Osteoblast (primary cell): ENCODE measurements at regions not wholly inside any gene's neighbourhood (a gene's known extent, or its start where the extent isn't known, plus 50 kb on each side); places are given as distances from the start of the nearest gene placed in this dataset.

ENCODE experiments used
- DNase-seq: peaks from one replicate; pipeline ENCODE4 v3.0.0; 2011; ENCODE audit warnings: low spot score, mixed read lengths; ENCODE audit not compliant: insufficient read length; ENCODE audit errors: missing footprints
- H2AFZ ChIP-seq: 2 replicates; pipeline ENCODE4 v1.6.0; 2011; ENCODE audit warnings: mild to moderate bottlenecking, low read length
- H3K27ac ChIP-seq: 2 replicates; pipeline ENCODE4 v1.5.1; 2011; ENCODE audit warnings: mild to moderate bottlenecking, low read depth, low read length, moderate library complexity
- H3K27me3 ChIP-seq: 2 replicates; pipeline ENCODE4 v1.6.0; 2012; ENCODE audit warnings: mild to moderate bottlenecking, control low read depth, inconsistent platforms, low read length, moderate library complexity; ENCODE audit not compliant: insufficient read depth
- H3K36me3 ChIP-seq: 2 replicates; pipeline ENCODE4 v1.5.1; 2011; ENCODE audit warnings: mild to moderate bottlenecking, low read length, control low read depth, moderate library complexity; ENCODE audit not compliant: insufficient read depth
- H3K4me1 ChIP-seq: 2 replicates; pipeline ENCODE4 v1.5.1; 2011; ENCODE audit warnings: mild to moderate bottlenecking, low read length, control low read depth, moderate library complexity; ENCODE audit not compliant: insufficient read depth
- H3K4me2 ChIP-seq: 2 replicates; pipeline ENCODE4 v1.6.0; 2011; ENCODE audit warnings: mild to moderate bottlenecking, low read length; ENCODE audit not compliant: insufficient read depth
- H3K4me3 ChIP-seq: fragments of 200-600 bp; sonication (generic); 3 replicates; pipeline ENCODE4 v1.5.1; 2012; ENCODE audit warnings: mild to moderate bottlenecking, low read length, inconsistent platforms; ENCODE audit not compliant: insufficient read depth
- H3K79me2 ChIP-seq: 2 replicates; pipeline ENCODE4 v1.6.0; 2012; ENCODE audit warnings: mild to moderate bottlenecking, low read length, control low read depth, inconsistent platforms; ENCODE audit not compliant: insufficient read depth
- H3K9me3 ChIP-seq: 2 replicates; pipeline ENCODE4 v1.5.1; 2011; ENCODE audit warnings: low read depth, low read length, control low read depth
- H4K20me1 ChIP-seq: 2 replicates; pipeline ENCODE4 v1.6.0; 2012; ENCODE audit warnings: mild to moderate bottlenecking, low read length, control low read depth; ENCODE audit not compliant: insufficient read depth
- CTCF ChIP-seq: IDR thresholded peaks from 2 replicates; pipeline ENCODE4 v1.5.1; 2011; ENCODE audit warnings: mild to moderate bottlenecking, low read depth, low read length, moderate library complexity; ENCODE audit errors: extremely low read depth

GRCh38 chr13:85363504-85363903 is 435.7 kb downstream of the SLITRK6 start:
- Histone ChIP-seq H3K4me2 (no peak overlapping the region), H3K36me3 (no peaks in the 10 kb centered on the region), H3K9me3 (no peaks in the 10 kb centered on the region), H3K27ac (no peak overlapping the region), H3K4me3 (no peak overlapping the region), H4K20me1 (no peaks in the 10 kb centered on the region), H2AFZ (no peak overlapping the region), H3K4me1 (no peaks in the 10 kb centered on the region), H3K27me3 (no peaks in the 10 kb centered on the region), H3K79me2 (no peaks in the 10 kb centered on the region)
- TF ChIP-seq CTCF, result no peak
- DNase-seq, result no peak

- Histone ChIP-seq H3K27me3 (no peaks in the 10 kb centered on the region), H3K36me3 (no peaks in the 10 kb centered on the region), H3K27ac (no peak overlapping the region), H3K4me2 (no peak overlapping the region), H3K4me1 (no peaks in the 10 kb centered on the region), H3K79me2 (no peaks in the 10 kb centered on the region), H4K20me1 (no peaks in the 10 kb centered on the region), H2AFZ (no peak overlapping the region), H3K4me3 (no peak overlapping the region), H3K9me3 (no peaks in the 10 kb centered on the region)
- TF ChIP-seq CTCF, result no peak
- DNase-seq, result no peak
Measured at GRCh38 chr13:85362980-85363379, 436.2 kb downstream of the SLITRK6 start.

GRCh38 chr13:85347251-85347650 is 452.0 kb downstream of the SLITRK6 start:
- no peaks in the 10 kb centered on the region for H4K20me1 ChIP-seq
- H2AFZ ChIP-seq, result no peak overlapping the region
- no peak for TF ChIP-seq CTCF
- H3K36me3 ChIP-seq, result no peaks in the 10 kb centered on the region
- DNase-seq, result peak; percentile 66
- no peak overlapping the region for H3K4me2 ChIP-seq
- no peaks in the 10 kb centered on the region for H3K9me3 ChIP-seq
- H3K79me2 ChIP-seq, result no peaks in the 10 kb centered on the region
- H3K4me3 ChIP-seq, result no peak overlapping the region
- H3K4me1 ChIP-seq, result no peaks in the 10 kb centered on the region
- H3K27me3 ChIP-seq, result no peaks in the 10 kb centered on the region
- H3K27ac ChIP-seq, result no peak overlapping the region

- H4K20me1 ChIP-seq, result no peaks in the 10 kb centered on the region
- H3K4me3 ChIP-seq, result no peak overlapping the region
- no peaks in the 10 kb centered on the region for H3K79me2 ChIP-seq
- H3K4me2 ChIP-seq, result no peak overlapping the region
- TF ChIP-seq CTCF, result no peak
- no peak overlapping the region for H3K27ac ChIP-seq
- no peaks in the 10 kb centered on the region for H3K4me1 ChIP-seq
- peaks cover 5% of the 10 kb centered on the region for H3K9me3 ChIP-seq
- H3K27me3 ChIP-seq, result no peaks in the 10 kb centered on the region
- DNase-seq, result no peak
- H2AFZ ChIP-seq, result no peak overlapping the region
- H3K36me3 ChIP-seq, result no peaks in the 10 kb centered on the region
Measured at GRCh38 chr13:85334187-85334586, 465.0 kb downstream of the SLITRK6 start.
